ENCODE measurements at regions not wholly inside any gene's neighbourhood (a gene's known extent, or its start where the extent isn't known, plus 50 kb on each side); places are given as distances from the start of the nearest gene placed in this dataset.

- no peak for TF ChIP-seq EZH2phosphoT487 (IDR thresholded peaks at IDR 0.05; ENCODE audit: borderline replicate concordance, low read length)
- TF ChIP-seq CTCF (IDR thresholded peaks at IDR 0.05; ENCODE audit: low read depth, low read length, poor library complexity, severe bottlenecking), result no peak
- H3F3A ChIP-seq (ENCODE audit: control insufficient read depth, insufficient read depth), result no peaks in the 10 kb centered on the region
- no peaks in the 10 kb centered on the region for H3K9me3 ChIP-seq (ENCODE audit: control insufficient read depth, insufficient read depth, low read length)
- no peak overlapping the region for H3K4me3 ChIP-seq (ENCODE audit: low read length)
- no peaks in the 10 kb centered on the region for H3K4me1 ChIP-seq (ENCODE audit: control insufficient read depth, low read length)
- no peaks in the 10 kb centered on the region for H3K27me3 ChIP-seq (ENCODE audit: control insufficient read depth, low read length)
- no peaks in the 10 kb centered on the region for H4K20me1 ChIP-seq (ENCODE audit: control insufficient read depth, insufficient read depth, low read depth, low read length)
- no peaks in the 10 kb centered on the region for H3K36me3 ChIP-seq (ENCODE audit: control insufficient read depth, low read length)
- no peaks in the 10 kb centered on the region for H3K79me2 ChIP-seq (ENCODE audit: control insufficient read depth, low read length)
- H3K27ac ChIP-seq (ENCODE audit: low read depth, low read length), result no peak overlapping the region
- no peaks in the 10 kb centered on the region for H3K9me2 ChIP-seq (replicated peaks; ENCODE audit: control insufficient read depth, low read length)
- H3K4me2 ChIP-seq (ENCODE audit: low read length), result no peak overlapping the region
These were observed 584.3 kb downstream of the EPHA4 start for GRCh38 chr2:220987839-220988238.

DNA sequence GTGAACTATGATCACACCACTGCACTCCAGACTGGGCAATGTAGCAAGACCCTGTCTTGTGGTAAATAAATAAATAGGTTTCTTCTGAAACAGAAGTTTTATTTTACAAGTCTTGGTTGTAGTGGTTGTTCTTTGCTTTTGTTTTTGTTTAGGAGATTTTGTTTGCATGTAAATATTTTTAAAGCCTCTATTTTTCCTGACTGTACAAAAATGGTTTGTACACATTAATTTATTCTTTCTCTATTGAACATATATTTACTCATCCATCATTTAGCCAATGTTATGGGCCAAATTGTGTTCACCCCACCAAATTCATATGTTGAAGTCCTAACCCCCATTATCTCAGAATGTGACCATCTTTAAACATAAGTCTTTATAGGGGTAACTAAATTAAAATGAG lies 580.1 kb downstream of the EPHA4 start:
- no peak for TF ChIP-seq CTCF (IDR thresholded peaks at IDR 0.05; ENCODE audit: low read depth, low read length, poor library complexity, severe bottlenecking)
- TF ChIP-seq EZH2phosphoT487 (IDR thresholded peaks at IDR 0.05; ENCODE audit: borderline replicate concordance, low read length), result no peak
- no peaks in the 10 kb centered on the region for H3K4me1 ChIP-seq (ENCODE audit: control insufficient read depth, low read length)

GRCh38 chr2:220994846-220995245 lies 577.3 kb downstream of the EPHA4 start:
- no peak overlapping the region for H3K4me2 ChIP-seq (ENCODE audit: low read length)
- no peaks in the 10 kb centered on the region for H3K27me3 ChIP-seq (ENCODE audit: control insufficient read depth, low read length)
- H3K36me3 ChIP-seq (ENCODE audit: control insufficient read depth, low read length), result no peaks in the 10 kb centered on the region
- no peaks in the 10 kb centered on the region for H4K20me1 ChIP-seq (ENCODE audit: control insufficient read depth, insufficient read depth, low read depth, low read length)
- no peaks in the 10 kb centered on the region for H3F3A ChIP-seq (ENCODE audit: control insufficient read depth, insufficient read depth)
- H3K4me1 ChIP-seq (ENCODE audit: control insufficient read depth, low read length), result no peaks in the 10 kb centered on the region
- H3K9me3 ChIP-seq (ENCODE audit: control insufficient read depth, insufficient read depth, low read length), result no peaks in the 10 kb centered on the region
- no peaks in the 10 kb centered on the region for H3K9me2 ChIP-seq (replicated peaks; ENCODE audit: control insufficient read depth, low read length)
- H3K79me2 ChIP-seq (ENCODE audit: control insufficient read depth, low read length), result no peaks in the 10 kb centered on the region
- H3K4me3 ChIP-seq (ENCODE audit: low read length), result no peak overlapping the region
- H3K27ac ChIP-seq (ENCODE audit: low read depth, low read length), result no peak overlapping the region
- TF ChIP-seq CTCF (IDR thresholded peaks at IDR 0.05; ENCODE audit: low read depth, low read length, poor library complexity, severe bottlenecking) (no peak), EZH2phosphoT487 (IDR thresholded peaks at IDR 0.05; ENCODE audit: borderline replicate concordance, low read length) (no peak)

More for the DNA sequence above, 580.1 kb downstream of the EPHA4 start:
- H3K9me2 ChIP-seq (replicated peaks; ENCODE audit: control insufficient read depth, low read length), result no peaks in the 10 kb centered on the region
- no peaks in the 10 kb centered on the region for H4K20me1 ChIP-seq (ENCODE audit: control insufficient read depth, insufficient read depth, low read depth, low read length)
- no peaks in the 10 kb centered on the region for H3F3A ChIP-seq (ENCODE audit: control insufficient read depth, insufficient read depth)
- H3K79me2 ChIP-seq (ENCODE audit: control insufficient read depth, low read length), result no peaks in the 10 kb centered on the region
- H3K4me2 ChIP-seq (ENCODE audit: low read length), result no peak overlapping the region
- H3K27ac ChIP-seq (ENCODE audit: low read depth, low read length), result no peak overlapping the region
- H3K4me3 ChIP-seq (ENCODE audit: low read length), result no peak overlapping the region
- H3K9me3 ChIP-seq (ENCODE audit: control insufficient read depth, insufficient read depth, low read length), result no peaks in the 10 kb centered on the region
- H3K27me3 ChIP-seq (ENCODE audit: control insufficient read depth, low read length), result no peaks in the 10 kb centered on the region
- no peaks in the 10 kb centered on the region for H3K36me3 ChIP-seq (ENCODE audit: control insufficient read depth, low read length)

- no peaks in the 10 kb centered on the region for H3K27me3 ChIP-seq (ENCODE audit: control insufficient read depth, low read length)
- H3K9me3 ChIP-seq (ENCODE audit: control insufficient read depth, insufficient read depth, low read length), result no peaks in the 10 kb centered on the region
These were observed 576.5 kb downstream of the EPHA4 start for GRCh38 chr2:220995581-220995980.

More at GRCh38 chr2:220995581-220995980, 576.5 kb downstream of the EPHA4 start:
- H3K9me2 ChIP-seq (replicated peaks; ENCODE audit: control insufficient read depth, low read length), result no peaks in the 10 kb centered on the region
- no peaks in the 10 kb centered on the region for H3K36me3 ChIP-seq (ENCODE audit: control insufficient read depth, low read length)
- H4K20me1 ChIP-seq (ENCODE audit: control insufficient read depth, insufficient read depth, low read depth, low read length), result no peaks in the 10 kb centered on the region
- no peak for TF ChIP-seq CTCF (IDR thresholded peaks at IDR 0.05; ENCODE audit: low read depth, low read length, poor library complexity, severe bottlenecking)
- no peaks in the 10 kb centered on the region for H3K4me1 ChIP-seq (ENCODE audit: control insufficient read depth, low read length)
- no peaks in the 10 kb centered on the region for H3F3A ChIP-seq (ENCODE audit: control insufficient read depth, insufficient read depth)
- H3K79me2 ChIP-seq (ENCODE audit: control insufficient read depth, low read length), result no peaks in the 10 kb centered on the region
- H3K27ac ChIP-seq (ENCODE audit: low read depth, low read length), result no peak overlapping the region
- H3K4me2 ChIP-seq (ENCODE audit: low read length), result no peak overlapping the region
- H3K4me3 ChIP-seq (ENCODE audit: low read length), result no peak overlapping the region
